ENCODE measurements at regions not wholly inside any gene's neighbourhood (a gene's known extent, or its start where the extent isn't known, plus 50 kb on each side); places are given as distances from the start of the nearest gene placed in this dataset.

- H3K4me3 ChIP-seq (ENCODE audit: low read depth, low read length): no peak overlapping the region
- TF ChIP-seq CTCF (IDR thresholded peaks at IDR 0.05; ENCODE audit: borderline replicate concordance, insufficient read depth, low read depth, low read length): no peak
These were observed 353.8 kb downstream of the NAP1L3 start for GRCh38 chrX:93319609-93320008.

All from GM12875 (cell line).